Type B pancreatic cell (in vitro differentiated cells): ENCODE measurements at regions not wholly inside any gene's neighbourhood (a gene's known extent, or its start where the extent isn't known, plus 50 kb on each side); places are given as distances from the start of the nearest gene placed in this dataset.
A peak's percentile ranks its signal among the peaks of the same experiment; 100 is the strongest.

Source experiments
- DNase-seq: peaks from one replicate; pipeline ENCODE4 v3.0.0; 2021; ENCODE audit warnings: mixed read lengths; ENCODE audit not compliant: unreplicated experiment; ENCODE audit errors: extremely low spot score
- H3K27ac Mint-ChIP-seq: 2 replicates; pipeline ENCODE4 v1.8.0; 2021; ENCODE audit warnings: mild to moderate bottlenecking, mixed read lengths
- H3K27me3 Mint-ChIP-seq: 2 replicates; pipeline ENCODE4 v1.8.0; 2021; ENCODE audit warnings: mixed read lengths
- H3K36me3 Mint-ChIP-seq: 2 replicates; pipeline ENCODE4 v1.8.0; 2021; ENCODE audit warnings: mixed read lengths
- H3K4me1 Mint-ChIP-seq: one replicate; pipeline ENCODE4 v1.8.0; 2021; ENCODE audit warnings: mixed read lengths; ENCODE audit not compliant: unreplicated experiment
- H3K4me3 Mint-ChIP-seq: 2 replicates; pipeline ENCODE4 v1.8.0; 2021; ENCODE audit warnings: mild to moderate bottlenecking, mixed read lengths
- H3K9me3 Mint-ChIP-seq: 2 replicates; pipeline ENCODE4 v1.8.0; 2021; ENCODE audit warnings: mixed read lengths
- CTCF ChIP-seq: fragments of 200-600 bp; sonication (generic); conservative IDR thresholded peaks from 2 replicates; pipeline ENCODE4 v1.5.0; 2021; ENCODE audit warnings: antibody characterized with exemption, mild to moderate bottlenecking

GRCh38 chr22:27207266-27207665, 549.9 kb downstream of the MIAT start:
- no peak for DNase-seq
- Mint-ChIP-seq H3K27me3 (peaks cover 9% of the 10 kb centered on the region), H3K9me3 (no peaks in the 10 kb centered on the region), H3K4me3 (no peak overlapping the region), H3K27ac (no peak overlapping the region), H3K4me1 (peaks cover 25% of the 10 kb centered on the region), H3K36me3 (no peaks in the 10 kb centered on the region)
- TF ChIP-seq CTCF: no peak

- H3K4me3 Mint-ChIP-seq: no peak overlapping the region
- H3K9me3 Mint-ChIP-seq: peaks cover 3% of the 10 kb centered on the region
- no peak for TF ChIP-seq CTCF
- no peak overlapping the region for H3K27ac Mint-ChIP-seq
- peaks cover 28% of the 10 kb centered on the region for H3K4me1 Mint-ChIP-seq
- H3K36me3 Mint-ChIP-seq: no peaks in the 10 kb centered on the region
- H3K27me3 Mint-ChIP-seq: peaks cover 9% of the 10 kb centered on the region
- no peak for DNase-seq
Observed at GRCh38 chr22:27207907-27208306, 550.5 kb downstream of the MIAT start.

GRCh38 chr22:27210111-27210730, 552.8 kb downstream of the MIAT start:
- no peak for DNase-seq

GRCh38 chr22:27212102-27212501, 554.7 kb downstream of the MIAT start:
- Mint-ChIP-seq H3K36me3 (no peaks in the 10 kb centered on the region), H3K27me3 (peaks cover 10% of the 10 kb centered on the region), H3K27ac (no peak overlapping the region), H3K9me3 (peaks cover 8% of the 10 kb centered on the region), H3K4me3 (no peak overlapping the region), H3K4me1 (peaks cover 28% of the 10 kb centered on the region)
- DNase-seq: no peak
- no peak for TF ChIP-seq CTCF

More at GRCh38 chr22:27210111-27210730, 552.8 kb downstream of the MIAT start:
- TF ChIP-seq CTCF: no peak
- Mint-ChIP-seq H3K27me3 (peaks cover 13% of the 10 kb centered on the region), H3K9me3 (peaks cover 8% of the 10 kb centered on the region), H3K4me3 (no peak overlapping the region), H3K27ac (no peak overlapping the region), H3K36me3 (no peaks in the 10 kb centered on the region), H3K4me1 (peaks cover 36% of the 10 kb centered on the region)

GRCh38 chr22:27212617-27213177, 555.3 kb downstream of the MIAT start:
- H3K27ac Mint-ChIP-seq: peak overlapping the region; percentile 33
- H3K27me3 Mint-ChIP-seq: peaks cover 10% of the 10 kb centered on the region
- DNase-seq: no peak

More at GRCh38 chr22:27212617-27213177, 555.3 kb downstream of the MIAT start:
- H3K4me1 Mint-ChIP-seq: peaks cover 28% of the 10 kb centered on the region
- TF ChIP-seq CTCF: no peak
- H3K4me3 Mint-ChIP-seq: peak overlapping the region; percentile 41
- peaks cover 8% of the 10 kb centered on the region for H3K9me3 Mint-ChIP-seq
- H3K36me3 Mint-ChIP-seq: no peaks in the 10 kb centered on the region
